Urinary bladder (tissue), 3 donors: ENCODE measurements at regions not wholly inside any gene's neighbourhood (a gene's known extent, or its start where the extent isn't known, plus 50 kb on each side); places are given as distances from the start of the nearest gene placed in this dataset.
A peak's percentile ranks its signal among the peaks of the same experiment; 100 is the strongest.
"Not testable (repeated sequence)": the region's sequence is repeated elsewhere in the genome, so short reads cannot be mapped to it uniquely, and the experiment has no call there.

Experiments
- DNase-seq: peaks from one replicate; pipeline ENCODE4 v3.0.0-alpha.2; 2015; ENCODE audit errors: extremely low spot score
- H3K27ac ChIP-seq: one replicate; pipeline ENCODE4 v1.5.1; 2013; ENCODE audit warnings: low read depth, mild to moderate bottlenecking, moderate library complexity
- H3K36me3 ChIP-seq: one replicate; pipeline ENCODE4 v1.6.1; 2013; ENCODE audit warnings: mild to moderate bottlenecking, moderate library complexity; ENCODE audit not compliant: insufficient read depth
- H3K4me1 ChIP-seq: one replicate; pipeline ENCODE4 v1.6.1; 2013; ENCODE audit warnings: mild to moderate bottlenecking, moderate library complexity; ENCODE audit not compliant: insufficient read depth
- H3K4me3 ChIP-seq: one replicate; pipeline ENCODE4 v1.5.1; 2013; ENCODE audit warnings: low read depth, low read length
- WGBS: extraction: QIAGEN DNeasy Blood & Tissue Kit; methylation state at CpG from one replicate; pipeline ENCODE4 v1.1.7; 2013; 5-methylcytosine and 5-hydroxymethylcytosine counted together
- donor health status: healthy with polysubstance abuse.
- donor health status: healthy.

- DNase-seq: no peak
- Histone ChIP-seq H3K36me3 (no peaks in the 10 kb centered on the region), H3K4me3 (no peak overlapping the region), H3K27ac (no peak overlapping the region), H3K4me1 (no peaks in the 10 kb centered on the region)
These were observed 1478.1 kb downstream of the FSTL5 start for GRCh38 chr4:160685729-160686128.

GRCh38 chr4:160701671-160702070, 1462.1 kb downstream of the FSTL5 start:
- DNase-seq: peak; percentile 6
- 79% methylated on average over 4 of the region's 4 CpGs for WGBS
- no peaks in the 10 kb centered on the region for H3K4me1 ChIP-seq
- no peak overlapping the region for H3K27ac ChIP-seq
- H3K36me3 ChIP-seq: no peaks in the 10 kb centered on the region
- H3K4me3 ChIP-seq: no peak overlapping the region

- Histone ChIP-seq H3K4me1 (no peaks in the 10 kb centered on the region), H3K4me3 (no peak overlapping the region), H3K36me3 (no peaks in the 10 kb centered on the region), H3K27ac (no peak overlapping the region)
- DNase-seq: no peak
- WGBS: 27% methylated on average over 2 of the region's 2 CpGs
These were observed 1454.8 kb downstream of the FSTL5 start for GRCh38 chr4:160709026-160709425.

GRCh38 chr4:160709546-160709945, 1454.3 kb downstream of the FSTL5 start:
- 73% methylated on average over 1 of the region's 1 CpG for WGBS
- DNase-seq: no peak

GRCh38 chr4:160716551-160716950, 1447.2 kb downstream of the FSTL5 start:
- Histone ChIP-seq H3K36me3 (no peaks in the 10 kb centered on the region), H3K27ac (no peak overlapping the region), H3K4me1 (no peaks in the 10 kb centered on the region), H3K4me3 (no peak overlapping the region)
- 89% methylated on average over 2 of the region's 2 CpGs for WGBS
- DNase-seq: no peak

More at GRCh38 chr4:160709546-160709945, 1454.3 kb downstream of the FSTL5 start:
- H3K36me3 ChIP-seq: no peaks in the 10 kb centered on the region
- H3K27ac ChIP-seq: no peak overlapping the region
- H3K4me1 ChIP-seq: no peaks in the 10 kb centered on the region
- H3K4me3 ChIP-seq: no peak overlapping the region

GRCh38 chr4:160717848-160718247, 1446.0 kb downstream of the FSTL5 start:
- no peak for DNase-seq
- no peaks in the 10 kb centered on the region for H3K4me1 ChIP-seq
- no peak overlapping the region for H3K27ac ChIP-seq
- H3K36me3 ChIP-seq: no peaks in the 10 kb centered on the region
- no peak overlapping the region for H3K4me3 ChIP-seq
- 71% methylated on average over 2 of the region's 2 CpGs for WGBS

- Histone ChIP-seq H3K27ac (no peak overlapping the region), H3K4me3 (no peak overlapping the region), H3K36me3 (no peaks in the 10 kb centered on the region), H3K4me1 (no peaks in the 10 kb centered on the region)
- no peak for DNase-seq
These were observed 1439.7 kb downstream of the FSTL5 start for GRCh38 chr4:160724063-160724462.

- H3K27ac ChIP-seq: no peak overlapping the region
- 90% methylated on average over 1 of the region's 1 CpG for WGBS
- DNase-seq: no peak
These were observed 1418.7 kb downstream of the FSTL5 start for GRCh38 chr4:160745126-160745525.

GRCh38 chr4:160746585-160746984, 1417.2 kb downstream of the FSTL5 start:
- WGBS: 88% methylated on average over 8 of the region's 8 CpGs
- H3K4me1 ChIP-seq, H3K36me3 ChIP-seq, DNase-seq, H3K4me3 ChIP-seq, H3K27ac ChIP-seq: not testable (repeated sequence)

More at GRCh38 chr4:160745126-160745525, 1418.7 kb downstream of the FSTL5 start:
- no peaks in the 10 kb centered on the region for H3K4me1 ChIP-seq
- no peaks in the 10 kb centered on the region for H3K36me3 ChIP-seq
- no peak overlapping the region for H3K4me3 ChIP-seq

- no peak for DNase-seq
- no peak overlapping the region for H3K27ac ChIP-seq
- 88% methylated on average over 2 of the region's 2 CpGs for WGBS
- H3K4me3 ChIP-seq: no peak overlapping the region
- H3K4me1 ChIP-seq: no peaks in the 10 kb centered on the region
- H3K36me3 ChIP-seq: no peaks in the 10 kb centered on the region
These were observed 1391.1 kb downstream of the FSTL5 start for GRCh38 chr4:160772668-160773067.

- no peak overlapping the region for H3K27ac ChIP-seq
- no peak overlapping the region for H3K4me3 ChIP-seq
- no peaks in the 10 kb centered on the region for H3K4me1 ChIP-seq
- DNase-seq: no peak
- H3K36me3 ChIP-seq: no peaks in the 10 kb centered on the region
These were observed 1368.6 kb downstream of the FSTL5 start for GRCh38 chr4:160795216-160795615.

- DNase-seq: no peak
- Histone ChIP-seq H3K27ac (no peak overlapping the region), H3K36me3 (no peaks in the 10 kb centered on the region), H3K4me3 (no peak overlapping the region), H3K4me1 (no peaks in the 10 kb centered on the region)
These were observed 1355.6 kb downstream of the FSTL5 start for GRCh38 chr4:160808174-160808573.

- H3K27ac ChIP-seq: no peak overlapping the region
- no peak for DNase-seq
- no peaks in the 10 kb centered on the region for H3K4me1 ChIP-seq
- H3K4me3 ChIP-seq: no peak overlapping the region
- H3K36me3 ChIP-seq: no peaks in the 10 kb centered on the region
These were observed 1354.2 kb downstream of the FSTL5 start for GRCh38 chr4:160809576-160809975.

- no peaks in the 10 kb centered on the region for H3K4me1 ChIP-seq
- WGBS: 81% methylated on average over 1 of the region's 1 CpG
- no peaks in the 10 kb centered on the region for H3K36me3 ChIP-seq
- H3K27ac ChIP-seq: no peak overlapping the region
- DNase-seq: no peak
- no peak overlapping the region for H3K4me3 ChIP-seq
These were observed 1353.4 kb downstream of the FSTL5 start for GRCh38 chr4:160810424-160810823.

- H3K4me3 ChIP-seq: no peak overlapping the region
- H3K36me3 ChIP-seq: no peaks in the 10 kb centered on the region
- WGBS: 81% methylated on average over 1 of the region's 1 CpG
- no peak for DNase-seq
- no peaks in the 10 kb centered on the region for H3K4me1 ChIP-seq
- H3K27ac ChIP-seq: no peak overlapping the region
These were observed 1352.9 kb downstream of the FSTL5 start for GRCh38 chr4:160810941-160811340.
